ENCODE measurements at regions not wholly inside any gene's neighbourhood (a gene's known extent, or its start where the extent isn't known, plus 50 kb on each side); places are given as distances from the start of the nearest gene placed in this dataset.

DNA sequence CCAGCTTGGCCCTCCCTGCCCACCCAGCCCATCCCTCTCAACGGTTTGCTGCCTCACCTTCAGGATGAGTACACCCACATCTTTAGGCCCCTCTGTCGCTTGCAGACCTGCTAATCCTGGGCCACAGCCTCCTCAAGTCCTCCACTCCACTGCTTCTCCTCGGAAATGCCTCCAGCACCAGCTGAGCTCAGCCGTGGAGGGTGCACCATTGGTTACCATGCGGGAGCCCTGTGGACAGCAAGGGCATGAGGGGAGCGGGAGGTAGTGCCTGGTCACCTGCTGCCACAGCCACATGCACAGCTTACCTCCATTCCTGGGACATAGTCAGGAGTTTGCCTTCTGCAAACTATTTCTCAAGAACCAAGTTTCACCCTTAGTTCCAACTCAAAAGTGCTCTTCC lies 286.3 kb upstream of the ZMIZ1 start:
- Histone ChIP-seq H3K9me3 (no peaks in the 10 kb centered on the region), H3K4me3 (no peak overlapping the region), H3K27me3 (replicated peaks; ENCODE audit: insufficient read depth) (no peaks in the 10 kb centered on the region), H3K4me1 (ENCODE audit: control insufficient read depth in 1 of 2, low read depth in 2 of 2) (peaks cover 7 to 63% of the 10 kb centered on the region in 2 donors), H3K36me3 (no peaks in the 10 kb centered on the region), H3K27ac (no peak overlapping the region)
- DNase-seq (ENCODE audit: low spot score) (no peak), ATAC-seq (ENCODE audit: insufficient number of reproducible peaks, low FRiP score, low read depth) (no peak)
- TF ChIP-seq, protein P1, sequence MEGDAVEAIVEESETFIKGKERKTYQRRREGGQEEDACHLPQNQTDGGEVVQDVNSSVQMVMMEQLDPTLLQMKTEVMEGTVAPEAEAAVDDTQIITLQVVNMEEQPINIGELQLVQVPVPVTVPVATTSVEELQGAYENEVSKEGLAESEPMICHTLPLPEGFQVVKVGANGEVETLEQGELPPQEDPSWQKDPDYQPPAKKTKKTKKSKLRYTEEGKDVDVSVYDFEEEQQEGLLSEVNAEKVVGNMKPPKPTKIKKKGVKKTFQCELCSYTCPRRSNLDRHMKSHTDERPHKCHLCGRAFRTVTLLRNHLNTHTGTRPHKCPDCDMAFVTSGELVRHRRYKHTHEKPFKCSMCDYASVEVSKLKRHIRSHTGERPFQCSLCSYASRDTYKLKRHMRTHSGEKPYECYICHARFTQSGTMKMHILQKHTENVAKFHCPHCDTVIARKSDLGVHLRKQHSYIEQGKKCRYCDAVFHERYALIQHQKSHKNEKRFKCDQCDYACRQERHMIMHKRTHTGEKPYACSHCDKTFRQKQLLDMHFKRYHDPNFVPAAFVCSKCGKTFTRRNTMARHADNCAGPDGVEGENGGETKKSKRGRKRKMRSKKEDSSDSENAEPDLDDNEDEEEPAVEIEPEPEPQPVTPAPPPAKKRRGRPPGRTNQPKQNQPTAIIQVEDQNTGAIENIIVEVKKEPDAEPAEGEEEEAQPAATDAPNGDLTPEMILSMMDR (IDR thresholded peaks at IDR 0.05): no peak

DNA sequence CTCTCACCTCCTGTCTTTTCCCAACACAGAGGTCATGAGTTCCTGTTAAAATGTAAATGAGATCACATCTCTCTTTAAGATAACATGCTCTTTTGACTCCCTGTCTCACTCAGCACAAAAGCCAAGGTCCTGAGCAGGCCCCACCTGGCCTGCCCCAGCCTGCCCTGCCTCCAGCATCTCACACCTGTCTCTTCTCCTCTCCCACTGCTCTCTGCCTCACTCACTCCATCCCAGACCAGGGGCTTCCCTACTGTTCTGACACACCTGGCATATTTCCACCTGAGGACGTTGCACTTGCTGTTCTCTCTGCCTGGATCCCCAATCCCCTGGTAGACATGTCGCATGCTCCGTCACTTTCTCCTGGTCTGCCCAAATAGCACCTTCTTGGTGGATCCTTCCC lies 285.0 kb upstream of the ZMIZ1 start:
- no peak overlapping the region for H3K27ac ChIP-seq
- H3K36me3 ChIP-seq: no peaks in the 10 kb centered on the region
- H3K9me3 ChIP-seq: no peaks in the 10 kb centered on the region
- H3K4me1 ChIP-seq (ENCODE audit: control insufficient read depth in 1 of 2, low read depth in 2 of 2): peaks cover 0 to 53% of the 10 kb centered on the region in 2 donors
- no peaks in the 10 kb centered on the region for H3K27me3 ChIP-seq (replicated peaks; ENCODE audit: insufficient read depth)
- ATAC-seq (ENCODE audit: insufficient number of reproducible peaks, low FRiP score, low read depth) (no peak), DNase-seq (ENCODE audit: low spot score) (no peak)
- H3K4me3 ChIP-seq: no peak overlapping the region
- TF ChIP-seq, protein P1 (IDR thresholded peaks at IDR 0.05): no peak

DNA sequence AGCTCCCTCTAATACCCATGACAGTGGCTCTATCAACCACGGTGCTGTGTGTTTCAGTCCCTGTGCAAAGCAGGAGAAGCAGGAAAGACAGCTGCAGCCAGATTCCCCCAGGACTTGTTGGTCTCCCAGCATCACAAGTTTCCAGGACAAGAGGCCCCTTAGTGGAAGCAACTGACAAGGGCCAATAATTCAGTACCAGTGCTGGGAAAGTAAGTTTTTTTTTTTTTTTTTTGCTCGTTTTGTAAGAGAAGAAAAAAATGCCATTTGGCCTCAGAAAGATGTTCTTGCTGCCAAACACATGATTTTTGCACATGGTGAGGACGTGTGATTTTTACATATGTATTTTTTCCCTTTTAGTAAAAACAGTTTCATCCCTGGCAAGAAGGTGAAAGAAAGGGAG lies 284.2 kb upstream of the ZMIZ1 start:
- no peak for ATAC-seq (ENCODE audit: insufficient number of reproducible peaks, low FRiP score, low read depth)

DNA sequence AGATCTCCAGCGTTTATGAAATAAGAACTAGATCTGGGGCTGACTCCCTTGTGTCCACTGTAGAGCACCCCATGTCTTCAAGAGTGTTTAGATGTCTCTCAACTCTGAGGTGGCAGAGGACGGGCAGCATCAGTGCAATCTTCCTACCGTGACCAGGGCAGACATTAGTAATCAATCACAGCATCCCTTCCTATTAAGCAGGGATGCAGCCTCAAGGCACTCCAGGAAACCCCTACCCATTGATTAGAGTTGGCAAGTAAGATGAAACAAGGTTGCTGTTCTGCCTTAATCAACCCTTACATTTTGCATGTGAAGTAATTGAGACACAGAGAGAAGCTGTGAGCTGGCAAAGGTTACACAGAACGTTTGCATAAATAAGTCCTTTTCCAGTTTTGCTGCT lies 283.7 kb upstream of the ZMIZ1 start:
- no peaks in the 10 kb centered on the region for H3K27me3 ChIP-seq (replicated peaks; ENCODE audit: insufficient read depth)
- peaks cover 0 to 39% of the 10 kb centered on the region in 2 donors for H3K4me1 ChIP-seq (ENCODE audit: control insufficient read depth in 1 of 2, low read depth in 2 of 2)
- H3K36me3 ChIP-seq: no peaks in the 10 kb centered on the region
- DNase-seq (ENCODE audit: low spot score): no peak
- no peaks in the 10 kb centered on the region for H3K9me3 ChIP-seq
- H3K4me3 ChIP-seq: no peak overlapping the region
- no peak for ATAC-seq (ENCODE audit: insufficient number of reproducible peaks, low FRiP score, low read depth)
- TF ChIP-seq, protein P1 (IDR thresholded peaks at IDR 0.05): no peak
- no peak overlapping the region for H3K27ac ChIP-seq

More for the DNA sequence above, 284.2 kb upstream of the ZMIZ1 start:
- no peak for DNase-seq (ENCODE audit: low spot score)
- H3K4me3 ChIP-seq: no peak overlapping the region
- no peak overlapping the region for H3K27ac ChIP-seq
- TF ChIP-seq, protein P1 (IDR thresholded peaks at IDR 0.05): no peak
- H3K4me1 ChIP-seq (ENCODE audit: control insufficient read depth in 1 of 2, low read depth in 2 of 2): peaks cover 0 to 45% of the 10 kb centered on the region in 2 donors
- no peaks in the 10 kb centered on the region for H3K27me3 ChIP-seq (replicated peaks; ENCODE audit: insufficient read depth)
- H3K9me3 ChIP-seq: no peaks in the 10 kb centered on the region
- no peaks in the 10 kb centered on the region for H3K36me3 ChIP-seq

DNA sequence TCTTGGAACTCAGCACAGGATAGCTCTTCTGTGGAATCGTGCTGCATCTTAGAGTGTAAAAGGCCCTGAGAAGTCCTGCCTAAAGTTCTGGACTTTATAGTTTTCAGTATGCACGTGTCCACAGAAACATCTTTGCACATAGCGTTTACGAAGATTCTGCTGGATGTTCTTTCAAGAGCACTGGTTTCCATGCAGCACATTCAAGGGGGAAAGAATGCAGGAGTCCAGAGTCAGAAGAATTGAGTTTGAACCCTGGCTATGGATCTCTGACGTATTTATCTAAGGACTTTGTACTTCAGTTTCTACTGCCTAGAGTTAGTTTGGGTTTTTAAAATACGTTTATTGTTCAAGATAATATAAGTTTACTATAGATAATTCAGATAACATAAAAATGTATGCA lies 282.8 kb upstream of the ZMIZ1 start:
- Histone ChIP-seq H3K9me3 (no peaks in the 10 kb centered on the region), H3K4me1 (ENCODE audit: control insufficient read depth in 1 of 2, low read depth in 2 of 2) (peaks cover 0 to 30% of the 10 kb centered on the region in 2 donors), H3K27me3 (replicated peaks; ENCODE audit: insufficient read depth) (no peaks in the 10 kb centered on the region), H3K4me3 (no peak overlapping the region), H3K27ac (no peak overlapping the region), H3K36me3 (no peaks in the 10 kb centered on the region)
- ATAC-seq (ENCODE audit: insufficient number of reproducible peaks, low FRiP score, low read depth): no peak
- no peak for DNase-seq (ENCODE audit: low spot score)
- TF ChIP-seq, protein P1 (IDR thresholded peaks at IDR 0.05): no peak

Measured in thoracic aorta (tissue), 2 donors.